ENCODE measurements at regions not wholly inside any gene's neighbourhood (a gene's known extent, or its start where the extent isn't known, plus 50 kb on each side); places are given as distances from the start of the nearest gene placed in this dataset.

DNA sequence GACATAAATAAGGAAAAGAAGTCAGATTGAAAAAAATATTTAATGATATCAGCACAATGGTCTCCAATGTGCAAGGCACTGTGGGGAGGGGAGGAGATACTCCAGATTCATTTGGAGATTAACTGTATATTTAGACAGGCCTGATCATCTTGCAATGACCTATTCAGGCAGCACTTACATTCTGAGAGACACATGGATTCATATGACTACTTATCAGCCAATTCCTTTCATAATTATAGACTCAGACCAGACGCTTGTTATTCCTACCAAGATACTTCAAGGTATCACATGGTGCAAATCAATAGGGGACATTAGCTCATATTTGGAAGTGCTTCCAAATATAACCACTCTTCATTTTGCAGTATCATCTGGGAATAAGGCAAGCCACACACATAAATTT, 153.5 kb upstream of the TARS1 start:
- DNase-seq (ENCODE audit: low read depth) = no peak

DNA sequence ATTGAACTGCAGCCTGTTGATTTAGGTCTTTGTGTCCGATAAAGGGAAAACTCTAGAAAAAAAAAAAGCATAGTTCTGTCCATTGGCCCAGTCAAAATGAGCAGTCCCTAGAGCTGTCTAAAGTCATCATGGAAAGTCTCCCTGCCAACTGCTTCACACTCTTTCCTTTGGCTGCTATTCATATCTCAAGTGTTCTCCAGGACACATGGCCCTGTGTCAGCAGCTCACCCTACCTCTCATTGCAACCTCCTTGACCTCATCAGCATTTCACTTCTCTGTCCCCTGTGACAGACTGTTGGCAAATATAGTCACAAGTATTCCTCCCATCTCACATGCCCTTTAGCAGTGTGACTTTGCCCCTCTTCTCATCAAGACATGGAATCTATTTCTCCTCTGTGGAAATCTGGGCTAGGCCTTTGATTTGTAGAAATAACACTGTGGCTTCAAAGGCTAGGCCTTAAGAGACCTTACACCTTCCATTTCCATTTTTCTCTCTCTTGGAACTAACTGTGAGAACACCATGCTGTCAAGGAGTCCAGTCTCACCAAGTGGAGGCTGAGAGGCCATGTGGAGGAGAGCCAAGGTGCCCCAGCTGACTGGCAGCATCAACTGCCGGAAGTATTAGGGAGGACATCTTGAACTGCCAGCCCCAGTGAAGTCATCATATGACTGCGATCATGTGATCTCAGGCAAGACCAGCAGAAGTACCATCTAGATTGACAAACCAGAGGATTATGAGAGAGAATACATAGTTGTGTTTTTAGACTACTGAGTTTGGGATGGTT, 149.4 kb upstream of the TARS1 start:
- DNase-seq (ENCODE audit: low read depth) = no peak

DNA sequence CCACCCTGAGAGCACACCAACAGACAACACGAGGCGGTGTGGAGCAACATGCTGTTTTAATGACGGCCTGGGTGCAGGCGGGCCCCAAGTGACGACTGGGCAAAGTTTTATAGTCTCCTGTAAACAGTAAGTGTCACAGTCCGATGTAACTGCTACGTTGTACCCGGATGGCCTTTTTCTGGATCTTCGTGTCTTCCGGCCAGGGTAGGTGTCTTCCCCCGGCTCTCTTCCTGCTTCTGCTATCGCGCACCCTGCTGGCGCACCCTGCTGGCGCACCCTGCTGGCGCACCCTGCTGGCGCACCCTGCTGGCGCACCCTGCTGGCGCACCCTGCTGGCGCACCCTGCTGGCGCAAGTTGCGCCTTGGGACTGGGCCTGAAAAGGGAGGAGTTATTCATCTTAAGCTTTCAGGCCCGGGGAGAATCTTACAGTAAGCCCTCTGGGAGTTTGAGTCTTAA, 143.0 kb upstream of the TARS1 start:
- DNase-seq (ENCODE audit: low read depth) = no peak

DNA sequence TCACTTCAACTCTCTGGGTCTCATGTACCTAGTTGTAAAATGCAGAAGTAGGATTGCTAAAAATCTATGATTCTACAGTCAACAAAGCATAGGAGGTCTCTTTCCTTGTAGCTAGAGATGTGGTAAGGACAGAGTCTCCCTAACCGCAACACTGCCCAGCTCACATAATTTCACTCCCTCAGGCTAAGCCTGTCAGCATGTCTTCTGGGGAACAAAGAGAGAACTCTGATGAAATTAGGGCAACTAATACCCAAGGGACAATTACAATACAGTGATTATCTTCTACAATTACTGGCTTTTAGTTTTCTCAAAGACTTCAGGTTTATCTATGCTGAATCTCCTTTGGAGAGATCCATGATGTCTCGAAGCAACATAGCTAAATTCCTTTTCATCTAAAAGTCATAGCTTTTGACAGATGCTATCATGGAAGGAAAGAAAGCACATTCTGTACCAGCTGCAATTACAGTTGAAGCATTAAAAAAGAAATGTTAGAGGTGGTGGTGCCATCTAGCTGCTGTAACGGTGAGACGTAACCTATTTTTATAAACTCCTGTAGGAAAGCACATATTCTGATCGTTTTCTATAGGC, 141.1 kb upstream of the TARS1 start:
- peak; percentile 84 for DNase-seq (ENCODE audit: low read depth)

DNA sequence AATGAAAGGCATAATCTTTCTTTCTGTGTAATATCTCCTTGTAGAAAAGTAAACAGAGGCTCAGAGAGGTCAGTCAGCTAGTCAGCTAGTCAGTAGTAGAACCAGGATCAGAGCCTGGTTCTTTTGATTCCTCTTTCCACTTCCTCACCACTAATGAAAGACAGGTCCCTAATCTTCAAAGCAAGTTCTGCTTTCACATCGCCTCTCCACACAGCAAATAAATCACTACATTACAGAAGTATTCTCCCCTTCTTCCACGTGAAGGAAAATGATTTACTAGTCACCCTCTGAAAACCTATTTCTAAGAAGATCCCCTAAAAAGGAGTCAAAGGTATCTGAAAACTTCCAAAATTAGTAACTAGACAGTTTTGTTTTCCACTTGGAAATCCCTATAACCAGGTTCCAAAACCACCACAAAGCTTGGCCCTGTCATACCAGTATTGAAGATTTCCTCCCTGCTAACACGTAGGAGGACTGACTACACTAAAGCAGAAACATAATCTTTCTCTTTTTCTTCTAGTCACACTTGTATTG, 140.5 kb upstream of the TARS1 start:
- peak; percentile 44 for DNase-seq (ENCODE audit: low read depth)

DNA sequence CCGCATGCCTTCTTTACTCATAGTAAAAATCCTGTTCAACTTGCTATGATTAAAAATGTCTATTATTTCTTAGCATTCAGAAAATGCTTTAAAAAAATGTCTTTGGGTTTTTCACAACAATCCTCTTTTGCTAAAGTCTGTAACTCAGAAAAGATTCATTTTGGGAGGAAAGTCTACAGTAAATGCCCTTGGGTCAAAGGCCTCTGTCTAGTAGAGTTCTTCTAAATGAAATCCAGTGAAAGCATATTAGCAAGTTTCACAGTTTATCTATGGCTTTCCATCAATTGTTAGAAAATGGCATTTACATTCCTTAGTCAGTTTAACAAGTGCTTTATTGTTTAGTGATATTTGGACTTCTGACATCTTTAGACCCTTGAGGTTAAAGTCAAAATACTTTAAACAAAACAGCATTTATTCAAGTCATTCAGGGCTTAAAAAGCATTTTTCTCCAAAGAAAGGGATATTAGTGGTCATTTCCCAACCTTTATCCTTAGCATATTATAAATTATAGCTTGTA, 137.1 kb upstream of the TARS1 start:
- DNase-seq (ENCODE audit: low read depth) = no peak

DNA sequence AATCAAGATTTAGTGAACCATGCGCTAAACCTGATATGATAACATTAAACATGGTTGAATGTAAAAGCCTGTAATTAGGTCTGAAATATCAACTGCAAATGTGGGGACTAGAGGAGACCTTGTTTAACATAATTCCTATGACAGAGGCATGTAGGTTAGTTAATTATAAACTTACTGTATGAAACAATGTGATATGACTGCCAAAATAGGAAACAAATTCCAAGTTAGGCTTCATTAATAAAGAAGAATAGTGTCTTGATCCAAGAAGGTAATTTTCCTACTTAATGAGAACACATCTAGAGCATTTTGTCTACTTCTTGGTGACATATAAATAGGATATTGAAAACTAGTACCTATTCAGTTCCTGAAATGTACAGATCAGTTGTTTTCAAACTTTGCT, 136.2 kb upstream of the TARS1 start:
- no peak for DNase-seq (ENCODE audit: low read depth)

DNA sequence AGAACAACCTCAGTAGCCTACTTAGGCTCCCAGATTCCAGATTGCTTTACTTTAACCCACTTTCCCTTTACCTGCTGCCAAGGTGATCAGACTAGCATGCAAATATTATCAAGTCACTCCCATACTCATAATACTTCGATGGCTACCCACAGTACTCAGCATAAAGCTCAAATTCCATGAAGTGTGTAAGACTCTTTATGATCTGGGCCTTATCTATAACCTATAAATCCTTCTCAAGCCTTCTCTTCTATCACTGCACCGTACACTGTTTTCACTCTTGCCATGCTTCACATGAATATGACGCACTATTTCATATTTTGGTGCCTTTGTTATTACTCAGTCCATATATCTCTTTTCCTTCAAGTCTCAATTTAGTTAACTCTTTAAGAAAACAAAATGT, 135.2 kb upstream of the TARS1 start:
- no peak for DNase-seq (ENCODE audit: low read depth)

DNA sequence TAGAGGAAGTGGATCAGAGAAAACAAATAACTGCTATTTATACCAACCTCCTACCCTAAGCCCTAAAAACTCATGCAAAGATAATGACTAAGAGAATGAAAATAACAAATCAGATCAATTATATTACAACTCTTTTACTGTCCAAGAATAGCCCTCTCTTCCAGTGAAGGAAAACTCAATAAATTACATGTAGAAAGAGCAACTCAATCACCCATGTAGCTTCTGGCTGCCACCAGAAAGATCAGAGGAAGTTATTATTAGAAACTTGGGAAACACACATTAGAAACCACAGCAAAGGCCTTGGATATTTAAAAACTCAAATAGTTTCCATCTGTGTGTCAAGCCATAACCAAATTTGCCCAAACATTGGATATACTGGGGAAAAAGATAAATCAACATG, 134.0 kb upstream of the TARS1 start:
- peak; percentile 69 for DNase-seq (ENCODE audit: low read depth)

DNA sequence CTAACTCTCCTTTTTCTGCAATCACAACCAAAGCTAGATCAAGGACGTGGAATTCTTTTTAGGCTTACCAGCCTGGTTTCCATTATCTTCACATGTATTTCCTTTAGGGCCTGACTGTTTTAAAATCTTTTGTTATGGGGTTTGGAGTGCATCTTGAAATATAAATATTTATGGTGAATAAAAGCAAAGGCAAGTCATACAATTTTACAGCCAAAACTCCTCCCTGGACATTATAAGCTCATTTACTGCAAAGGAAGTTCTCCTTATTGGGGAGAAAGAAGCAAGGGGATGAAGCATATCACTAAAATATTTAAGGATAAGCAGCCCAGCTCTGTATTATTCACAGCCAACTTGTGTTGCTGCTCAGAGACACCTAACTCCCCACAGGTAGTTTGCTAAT, 132.2 kb upstream of the TARS1 start:
- no peak for DNase-seq (ENCODE audit: low read depth)

DNA sequence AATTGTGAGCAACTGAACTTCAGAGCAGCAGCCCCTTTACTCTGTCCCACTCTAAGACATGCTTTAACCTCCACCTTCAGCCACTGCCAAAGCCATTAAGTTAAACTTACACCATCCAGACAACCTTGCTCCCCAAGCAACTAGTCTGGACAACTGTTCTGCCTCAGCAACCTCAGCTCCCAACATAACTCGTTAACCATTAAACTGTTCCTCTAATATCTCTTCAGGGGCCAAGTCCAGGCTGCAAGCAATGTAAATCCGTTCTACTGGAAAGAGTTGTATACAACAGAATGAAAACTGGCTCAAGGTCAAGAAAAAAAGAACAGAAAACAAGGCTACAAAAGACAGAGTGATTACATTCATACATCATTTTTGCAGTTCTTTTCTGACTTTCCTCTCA, 131.7 kb upstream of the TARS1 start:
- DNase-seq (ENCODE audit: low read depth) = no peak

DNA sequence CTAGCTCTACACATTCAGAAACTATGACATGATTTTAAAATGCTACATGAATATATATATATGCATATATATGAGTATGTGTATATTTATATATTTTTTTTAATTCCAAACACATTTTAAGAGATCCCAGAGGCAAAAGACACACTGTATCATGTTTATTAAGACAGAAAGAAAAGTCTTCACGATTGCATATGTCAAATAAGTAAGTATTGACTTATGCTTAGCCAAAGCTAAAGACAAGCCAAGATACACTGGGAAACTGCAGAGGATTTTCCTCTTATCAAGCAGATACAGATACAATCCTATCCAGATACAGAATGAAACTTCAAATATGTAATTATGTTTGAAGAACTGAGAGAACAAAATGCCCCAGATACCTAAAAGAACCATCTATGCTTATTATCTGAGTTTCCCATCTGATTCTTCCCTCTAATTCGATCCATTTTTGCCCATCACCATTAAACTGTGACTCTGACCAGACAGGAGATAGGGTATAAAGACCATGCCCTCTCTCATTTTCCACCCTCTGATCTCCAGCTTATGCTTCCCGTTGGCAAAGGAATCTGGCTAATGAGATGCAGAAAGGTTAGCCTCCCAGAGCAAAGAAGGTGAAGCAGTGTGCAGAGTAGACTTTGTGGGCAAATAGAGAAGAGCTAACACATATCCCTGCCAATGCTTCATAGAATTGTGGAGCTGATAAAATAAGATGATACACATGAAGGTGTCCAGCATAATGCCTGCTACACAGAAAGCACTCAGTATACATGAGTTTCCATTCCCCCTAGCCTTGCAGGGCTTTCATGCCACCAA, 131.0 kb upstream of the TARS1 start:
- DNase-seq (ENCODE audit: low read depth) = peak; percentile 20

DNA sequence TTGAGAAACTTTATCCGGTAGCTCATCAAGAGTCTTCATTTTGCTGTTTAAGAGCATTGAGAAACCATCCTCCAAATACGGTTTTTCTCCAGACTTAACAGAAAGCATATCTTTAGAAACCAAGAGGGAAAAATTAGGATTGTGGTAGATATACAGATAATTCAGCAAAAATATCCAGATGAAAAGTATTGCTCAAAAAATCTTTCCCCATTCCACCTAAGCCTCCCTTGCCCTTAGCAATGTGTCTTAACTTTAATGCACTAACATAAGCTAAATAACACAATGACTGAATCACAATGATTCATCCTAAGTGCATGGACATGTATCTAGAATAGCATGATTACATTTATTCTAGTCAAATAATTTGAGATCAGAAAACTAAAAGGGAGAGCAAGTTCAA, 130.3 kb upstream of the TARS1 start:
- peak; percentile 73 for DNase-seq (ENCODE audit: low read depth)

DNA sequence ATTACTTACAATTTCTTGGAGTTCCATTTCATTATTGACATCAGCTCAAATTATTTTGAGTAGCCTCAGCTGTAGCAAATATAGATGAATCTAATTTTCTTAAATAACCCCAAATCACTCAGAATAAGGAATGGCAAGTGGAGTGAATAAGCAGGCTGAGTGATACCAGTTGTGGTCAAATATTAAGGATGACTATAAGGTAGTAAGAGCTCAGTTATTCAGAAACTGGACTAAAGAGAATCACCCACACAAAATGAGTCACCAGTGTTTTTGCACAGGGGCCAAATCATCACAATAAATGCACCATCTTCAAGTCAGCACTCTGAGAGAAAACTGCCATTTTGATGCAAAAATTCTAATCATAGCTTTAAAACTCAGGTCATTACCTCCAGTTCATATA, 128.9 kb upstream of the TARS1 start:
- peak; percentile 91 for DNase-seq (ENCODE audit: low read depth)

DNA sequence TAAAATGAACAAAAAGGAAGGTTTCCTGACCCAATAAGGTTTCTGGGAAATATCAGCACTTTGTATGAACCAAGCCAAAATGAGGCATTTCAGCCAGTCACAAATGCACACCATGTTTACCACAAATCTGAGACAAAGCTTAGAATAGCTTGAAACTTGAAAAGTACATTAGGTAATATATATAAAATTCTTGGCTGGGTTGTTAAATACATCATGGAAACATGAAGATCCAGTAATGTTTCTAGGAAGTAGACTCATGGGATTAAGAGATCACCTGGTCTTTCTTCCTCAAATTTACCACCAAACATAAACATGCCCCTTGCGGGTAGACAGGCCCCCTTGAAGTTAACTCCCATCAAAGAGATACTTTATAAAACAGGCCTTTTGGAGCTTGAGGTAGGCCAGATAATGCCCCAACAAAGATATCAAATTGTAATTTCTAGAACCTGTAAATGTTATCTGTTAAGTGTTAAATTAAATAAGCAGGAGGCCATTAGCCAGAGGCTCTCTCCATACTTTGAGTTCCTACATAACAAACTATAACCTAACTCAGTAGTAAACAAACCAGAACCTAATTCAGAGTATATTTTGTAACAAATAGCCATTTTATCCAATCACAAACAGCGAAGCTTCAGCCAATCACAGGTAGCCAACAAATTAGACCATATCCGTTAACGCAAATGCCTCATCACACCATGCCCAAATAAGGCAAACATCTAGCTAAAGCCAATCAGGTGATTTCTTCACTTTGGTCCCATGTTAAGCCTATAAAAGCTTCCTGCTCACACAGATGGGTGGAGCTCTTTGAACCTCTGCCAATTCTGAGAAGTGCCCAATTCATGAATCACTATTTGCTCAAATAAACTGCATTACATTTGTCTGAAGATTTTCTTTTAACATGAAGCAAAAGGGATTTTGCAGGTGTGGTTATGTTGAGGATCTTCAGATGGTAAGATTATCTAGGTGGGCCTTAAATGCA, 127.9 kb upstream of the TARS1 start:
- peak; percentile 92 for DNase-seq (ENCODE audit: low read depth)

DNA sequence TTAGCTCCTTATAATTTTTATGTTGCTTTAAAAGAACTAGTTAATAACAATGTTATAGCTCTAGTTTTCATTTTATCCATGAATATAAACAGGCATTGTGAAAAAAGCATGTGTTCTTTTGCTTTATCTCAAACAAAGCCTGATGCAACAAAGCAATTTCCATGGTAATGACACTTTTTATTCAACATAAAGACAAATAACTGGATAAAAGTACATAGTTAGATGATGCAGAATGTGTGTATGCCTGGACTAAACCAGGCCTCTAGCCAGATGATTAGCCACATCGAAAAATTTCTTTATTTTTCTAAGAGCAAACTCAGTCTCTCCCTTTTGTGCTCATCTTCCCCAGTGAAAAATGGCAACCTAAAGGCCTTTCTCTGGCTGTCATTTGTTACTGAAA, 125.6 kb upstream of the TARS1 start:
- DNase-seq (ENCODE audit: low read depth) = no peak

DNA sequence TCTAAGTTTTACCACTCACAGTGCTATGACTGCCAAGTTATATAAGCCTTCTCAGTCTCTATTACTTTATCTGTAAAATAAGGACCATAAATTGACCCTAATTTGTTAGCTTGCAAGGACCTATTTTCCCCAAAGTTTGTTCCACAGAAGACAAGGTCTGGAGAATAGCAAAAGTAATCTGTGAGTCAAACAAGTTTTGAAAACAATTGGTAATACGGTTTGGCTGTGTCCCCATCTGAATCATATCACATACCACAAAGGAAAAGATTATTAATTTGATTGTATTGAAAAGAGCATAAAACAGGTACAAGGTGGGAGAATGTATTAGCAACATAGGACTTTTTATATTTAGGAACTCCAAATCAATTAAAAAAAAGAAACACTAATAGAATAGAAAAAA, 124.0 kb upstream of the TARS1 start:
- DNase-seq (ENCODE audit: low read depth) = no peak

DNA sequence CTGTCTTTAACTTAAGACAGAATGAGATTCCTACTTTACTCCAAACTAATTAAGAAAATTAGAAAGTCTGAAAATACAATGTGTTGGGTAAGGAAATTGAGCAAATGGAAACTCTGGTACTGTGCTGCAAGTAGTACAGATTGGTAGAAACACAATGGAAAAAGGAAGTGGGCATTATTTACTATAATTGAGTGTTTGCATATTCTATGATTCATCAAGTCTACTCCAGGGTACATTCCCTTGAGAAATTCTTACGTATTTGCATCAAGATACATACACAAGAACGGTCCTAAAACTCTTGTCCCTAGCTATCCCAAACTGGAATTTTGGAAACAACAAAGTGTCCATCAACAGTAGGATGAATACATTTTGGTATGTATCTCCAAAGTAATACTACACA, 123.5 kb upstream of the TARS1 start:
- DNase-seq (ENCODE audit: low read depth) = no peak

DNA sequence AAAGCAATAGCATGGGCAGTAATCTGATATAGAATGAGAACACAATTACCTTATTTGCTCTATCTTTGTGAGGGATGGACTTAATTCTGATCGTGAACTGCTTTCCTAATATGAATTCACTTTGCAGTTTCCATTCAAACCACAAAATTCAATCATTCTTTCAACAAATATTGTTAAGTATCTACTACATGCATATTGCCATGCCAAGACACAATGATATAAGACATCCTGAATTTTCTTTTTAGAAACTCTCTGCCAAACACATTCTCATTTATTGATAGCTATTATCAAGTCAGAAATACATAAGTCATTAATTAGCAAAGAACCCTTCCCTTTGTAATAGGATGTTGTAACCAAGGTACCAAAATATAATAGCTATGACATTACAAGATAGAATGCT, 121.6 kb upstream of the TARS1 start:
- no peak for DNase-seq (ENCODE audit: low read depth)

DNA sequence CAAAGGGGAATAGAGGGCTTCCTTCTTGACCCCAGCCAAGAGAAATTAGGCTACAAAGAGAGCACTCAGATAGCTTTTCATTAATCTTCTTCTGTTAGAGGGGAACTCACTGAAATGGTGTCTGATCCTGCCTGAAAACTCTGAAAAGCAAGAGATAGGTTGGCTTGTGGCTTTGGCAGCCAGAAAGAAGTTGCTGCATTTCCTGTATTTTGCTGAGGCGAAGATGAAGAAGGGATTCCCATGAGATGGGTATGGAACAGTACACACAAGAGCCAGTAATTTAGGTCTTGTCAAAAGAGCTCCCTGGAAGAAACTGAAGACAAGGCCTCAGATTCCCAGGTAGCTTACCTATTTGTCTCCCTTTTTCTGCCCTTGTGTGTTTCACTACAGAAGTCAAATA, 120.9 kb upstream of the TARS1 start:
- DNase-seq (ENCODE audit: low read depth) = no peak

DNA sequence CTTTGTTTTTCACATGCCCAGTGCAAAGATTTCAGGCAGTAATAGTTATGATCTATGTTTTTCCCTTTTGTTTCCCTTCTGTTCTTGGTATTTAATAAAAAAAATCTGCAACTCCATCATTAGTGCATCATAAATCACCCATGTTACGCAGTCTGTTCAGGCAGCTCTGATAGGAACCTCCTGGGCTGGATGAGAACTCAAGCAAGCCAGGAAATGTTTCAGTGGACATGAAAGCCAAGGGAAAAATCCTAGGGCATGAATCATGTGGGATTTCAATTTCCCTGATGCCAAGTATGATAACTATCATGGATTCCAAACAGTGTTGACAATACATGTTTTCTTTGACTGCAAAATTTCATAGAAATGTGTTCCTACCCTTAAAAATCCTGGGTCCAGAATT, 119.7 kb upstream of the TARS1 start:
- peak; percentile 88 for DNase-seq (ENCODE audit: low read depth)

Measured in RPMI7951 (cell line).